Iris pigment epithelial cell (primary cell): ENCODE measurements at regions not wholly inside any gene's neighbourhood (a gene's known extent, or its start where the extent isn't known, plus 50 kb on each side); places are given as distances from the start of the nearest gene placed in this dataset.

Experiments
- DNase-seq: peaks from one replicate; pipeline ENCODE4 v3.0.0-alpha.2; 2011; ENCODE audit warnings: low read depth

- DNase-seq: no peak
These were observed 101.1 kb upstream of the TAB2 start for GRCh38 chr6:149216459-149216858.

GRCh38 chr6:149217466-149217888 lies 100.0 kb upstream of the TAB2 start:
- no peak for DNase-seq

GRCh38 chr6:149218471-149218870 lies 99.0 kb upstream of the TAB2 start:
- no peak for DNase-seq

- DNase-seq: no peak
These were observed 98.6 kb upstream of the TAB2 start for GRCh38 chr6:149218915-149219314.

GRCh38 chr6:149220882-149221773 lies 96.4 kb upstream of the TAB2 start:
- no peak for DNase-seq

- DNase-seq: peak; percentile 37
These were observed 95.8 kb upstream of the TAB2 start for GRCh38 chr6:149221774-149222070.

GRCh38 chr6:149223120-149223903 lies 94.2 kb upstream of the TAB2 start:
- no peak for DNase-seq

- no peak for DNase-seq
These were observed 93.6 kb upstream of the TAB2 start for GRCh38 chr6:149223904-149224351.

GRCh38 chr6:149224399-149224798 lies 93.1 kb upstream of the TAB2 start:
- DNase-seq: no peak

- DNase-seq: no peak
These were observed 92.1 kb upstream of the TAB2 start for GRCh38 chr6:149225370-149225769.

- DNase-seq: no peak
These were observed 91.6 kb upstream of the TAB2 start for GRCh38 chr6:149225946-149226345.

- no peak for DNase-seq
These were observed 89.7 kb upstream of the TAB2 start for GRCh38 chr6:149227796-149228195.

GRCh38 chr6:149228311-149228955 lies 89.1 kb upstream of the TAB2 start:
- no peak for DNase-seq

GRCh38 chr6:149229096-149229495 lies 88.4 kb upstream of the TAB2 start:
- no peak for DNase-seq

- DNase-seq: no peak
These were observed 86.6 kb upstream of the TAB2 start for GRCh38 chr6:149230712-149231460.

GRCh38 chr6:149231778-149232177 lies 85.7 kb upstream of the TAB2 start:
- DNase-seq: peak; percentile 53

- DNase-seq: peak; percentile 94
These were observed 84.3 kb upstream of the TAB2 start for GRCh38 chr6:149233056-149233715.

- peak; percentile 72 for DNase-seq
These were observed 83.2 kb upstream of the TAB2 start for GRCh38 chr6:149234051-149234962.

- peak; percentile 97 for DNase-seq
These were observed 82.4 kb upstream of the TAB2 start for GRCh38 chr6:149235130-149235561.

- peak; percentile 67 for DNase-seq
These were observed 80.9 kb upstream of the TAB2 start for GRCh38 chr6:149236589-149236988.
